Transverse colon (tissue), 4 donors: ENCODE measurements at regions not wholly inside any gene's neighbourhood (a gene's known extent, or its start where the extent isn't known, plus 50 kb on each side); places are given as distances from the start of the nearest gene placed in this dataset.

Experiments
- DNase-seq: peaks from one replicate; pipeline ENCODE4 v3.0.0-alpha.2; 2019
- H3K27ac ChIP-seq, 4 donors: fragments of 200-600 bp; sonication (generic); 2 replicates each; pipeline ENCODE4 v1.5.1; 2016 to 2018; ENCODE audit warnings: inconsistent platforms in 4 of 4
- H3K27me3 ChIP-seq: fragments of 200-600 bp; sonication (generic); 2 replicates; pipeline ENCODE4 v1.5.1; 2017; ENCODE audit warnings: inconsistent platforms
- H3K36me3 ChIP-seq, 4 donors: fragments of 200-600 bp; sonication (generic); 2 replicates each; pipeline ENCODE4 v1.5.1; 2017 to 2019; ENCODE audit warnings: inconsistent platforms in 4 of 4
- H3K4me1 ChIP-seq, 4 donors: fragments of 200-600 bp; sonication (generic); 2 replicates each; pipeline ENCODE4 v1.5.1; 2017 to 2020; ENCODE audit warnings: inconsistent platforms in 4 of 4
- H3K4me3 ChIP-seq, 4 donors: fragments of 200-600 bp; sonication (generic); 1 replicate in 1 of 4; 2 replicates in 3 of 4; pipeline versions ENCODE4 v1.5.1 to v1.6.1; 2017 to 2019; ENCODE audit warnings: inconsistent platforms in 4 of 4
- H3K9me3 ChIP-seq, 2 donors: fragments of 200-600 bp; sonication (generic); 2 replicates each; pipeline ENCODE4 v1.5.1; 2017 to 2019; ENCODE audit warnings: inconsistent platforms in 2 of 2
- CTCF ChIP-seq, 5 experiments: fragments of 200-600 bp in 3 of 5; fragments of 450-650 bp in 2 of 5; sonication (generic) in 3 of 5; IDR thresholded peaks; 1 replicate in 2 of 5; 2 replicates in 3 of 5; pipeline ENCODE4 v1.5.1; 2016 to 2017; ENCODE audit warnings: antibody characterized with exemption in 5 of 5, inconsistent platforms in 3 of 5, mild to moderate bottlenecking in 2 of 5, moderate library complexity in 1 of 5
- EP300 ChIP-seq: sonication (generic); formaldehyde crosslinking; IDR thresholded peaks from one replicate; pipeline ENCODE4 v1.6.1; 2017; ENCODE audit warnings: antibody characterized with exemption, low read depth
- POLR2A ChIP-seq: fragments of 450-650 bp; IDR thresholded peaks from one replicate; pipeline ENCODE4 v1.6.1; 2016; ENCODE audit warnings: antibody characterized with exemption, mild to moderate bottlenecking, moderate library complexity
- POLR2AphosphoS5 ChIP-seq, 3 donors: sonication (generic); formaldehyde crosslinking; IDR thresholded peaks; one replicate each; pipeline ENCODE4 v1.6.1; 2016; ENCODE audit warnings: antibody characterized with exemption in 3 of 3
- WGBS, 2 donors: methylation state at CpG; one replicate each; pipeline ENCODE4 v1.1.5; 2018; ENCODE audit warnings: low coverage in 1 of 2; 5-methylcytosine and 5-hydroxymethylcytosine counted together
- in situ Hi-C, 4 donors: fragments of 200-750 bp; cut with MboI; loops; one replicate each; pipeline versions ENCODE4 v1.15.0 to v1.15.1; 2017; ENCODE audit warnings: low sequenced_read_pairs in 3 of 4, low pct_ligation_motif_present in 1 of 4, low pct_unique_long_range_greater_than_20kb in 1 of 4
- intact Hi-C: fragments of 100-400 bp; cut with DNase I; formaldehyde crosslinking; loops from one replicate; pipeline ENCODE4 v1.15.1; 2023; ENCODE audit warnings: low total_unique reads

- H3K4me1 ChIP-seq = peaks cover 0 to 3% (median 0%) of the 10 kb centered on the region in 4 donors
- intact Hi-C loops = no loop called here
- no peak overlapping the region for H3K4me3 ChIP-seq
- in situ Hi-C loops = no loop called here
- 45 to 56% methylated on average over 1 of the region's 1 CpG for WGBS, 2 donors
- H3K27ac ChIP-seq = no peak overlapping the region
- DNase-seq = no peak
- H3K27me3 ChIP-seq = no peaks in the 10 kb centered on the region
- no peaks in the 10 kb centered on the region for H3K36me3 ChIP-seq
- TF ChIP-seq POLR2A (no peak), EP300 (no peak), POLR2AphosphoS5 (IDR thresholded peaks at IDR 0.05) (no peak), CTCF (IDR thresholded peaks at IDR 0.05) (no peak)
- H3K9me3 ChIP-seq = no peaks in the 10 kb centered on the region
These were observed 396.5 kb downstream of the MLLT3 start for GRCh38 chr9:20225826-20226225.

GRCh38 chr9:20224756-20225155 lies 397.5 kb downstream of the MLLT3 start:
- H3K36me3 ChIP-seq = no peaks in the 10 kb centered on the region
- no peak for DNase-seq
- no peak overlapping the region for H3K27ac ChIP-seq
- in situ Hi-C loops (no loop called here), intact Hi-C loops (no loop called here)
- H3K4me3 ChIP-seq = no peak overlapping the region
- H3K9me3 ChIP-seq = no peaks in the 10 kb centered on the region
- 0 to 22% methylated on average over 1 of the region's 1 CpG for WGBS, 2 donors
- H3K4me1 ChIP-seq = peaks cover 0 to 5% (median 0%) of the 10 kb centered on the region in 4 donors
- TF ChIP-seq EP300 (no peak), POLR2AphosphoS5 (IDR thresholded peaks at IDR 0.05) (no peak), POLR2A (no peak), CTCF (IDR thresholded peaks at IDR 0.05) (no peak)
- no peaks in the 10 kb centered on the region for H3K27me3 ChIP-seq

- DNase-seq = no peak
- in situ Hi-C loops = no loop called here
- Histone ChIP-seq H3K36me3 (no peaks in the 10 kb centered on the region), H3K4me3 (no peak overlapping the region), H3K27me3 (no peaks in the 10 kb centered on the region), H3K9me3 (no peaks in the 10 kb centered on the region), H3K4me1 (peaks cover 0 to 15% (median 2%) of the 10 kb centered on the region in 4 donors), H3K27ac (no peak overlapping the region)
- 87 to 89% methylated on average over 3 of the region's 3 CpGs for WGBS, 2 donors
- intact Hi-C loops = no loop called here
- TF ChIP-seq POLR2AphosphoS5 (IDR thresholded peaks at IDR 0.05) = no peak
- TF ChIP-seq CTCF (IDR thresholded peaks at IDR 0.05) = no peak
- no peak for TF ChIP-seq EP300
- no peak for TF ChIP-seq POLR2A
These were observed 402.0 kb downstream of the MLLT3 start for GRCh38 chr9:20220286-20220685.

GRCh38 chr9:20219437-20219836 lies 402.9 kb downstream of the MLLT3 start:
- DNase-seq = peak; percentile 23

More at GRCh38 chr9:20219437-20219836, 402.9 kb downstream of the MLLT3 start:
- peak in 1 of 3 donors; percentile 63 for TF ChIP-seq POLR2AphosphoS5 (IDR thresholded peaks at IDR 0.05)
- TF ChIP-seq CTCF (IDR thresholded peaks at IDR 0.05) = no peak
- WGBS, 2 donors = 51 to 52% methylated on average over 4 to 5 of the region's 5 CpGs
- intact Hi-C loops = no loop called here
- no peaks in the 10 kb centered on the region for H3K36me3 ChIP-seq
- in situ Hi-C loops = no loop called here
- H3K9me3 ChIP-seq = no peaks in the 10 kb centered on the region
- H3K27ac ChIP-seq = peak overlapping the region in 3 of 4 donors; percentile 15 to 42 (median 16)
- no peak overlapping the region for H3K4me3 ChIP-seq
- H3K4me1 ChIP-seq = peaks cover 0 to 15% (median 2%) of the 10 kb centered on the region in 4 donors
- no peaks in the 10 kb centered on the region for H3K27me3 ChIP-seq
